Peyer's patch (tissue), 4 donors: ENCODE measurements at regions not wholly inside any gene's neighbourhood (a gene's known extent, or its start where the extent isn't known, plus 50 kb on each side); places are given as distances from the start of the nearest gene placed in this dataset.

ENCODE experiments used
- DNase-seq, 3 donors: peaks; one replicate each; pipeline ENCODE4 v3.0.0-alpha.2; 2017 to 2019
- H3K27ac ChIP-seq, 4 donors: fragments of 200-600 bp; sonication (generic); one replicate each; pipeline ENCODE4 v1.5.1; 2016 to 2019
- H3K27me3 ChIP-seq, 2 donors: fragments of 200-600 bp; sonication (generic); one replicate each; pipeline ENCODE4 v1.5.1; 2019
- H3K36me3 ChIP-seq, 3 donors: fragments of 200-600 bp; sonication (generic); one replicate each; pipeline ENCODE4 v1.5.1; 2016 to 2019
- H3K4me1 ChIP-seq, 4 donors: fragments of 200-600 bp; sonication (generic); one replicate each; pipeline ENCODE4 v1.5.1; 2016 to 2019
- H3K4me3 ChIP-seq, 4 donors: fragments of 200-600 bp; sonication (generic); 1 replicate in 3 of 4; 2 replicates in 1 of 4; pipeline ENCODE4 v1.5.1; 2016 to 2019; ENCODE audit warnings: mild to moderate bottlenecking in 1 of 4
- H3K9me3 ChIP-seq, 4 donors: fragments of 200-600 bp; sonication (generic); one replicate each; pipeline ENCODE4 v1.5.1; 2016 to 2019; ENCODE audit warnings: mild to moderate bottlenecking in 1 of 4
- POLR2A ChIP-seq, 2 donors: fragments of 450-650 bp; IDR thresholded peaks; one replicate each; pipeline ENCODE4 v1.5.1; 2017; ENCODE audit warnings: antibody characterized with exemption in 2 of 2, mild to moderate bottlenecking in 2 of 2, moderate library complexity in 2 of 2
- TF ChIP-seq, protein P1 (sequence below), 6 experiments: fragments of 450-650 bp in 4 of 6; fragments of 200-600 bp in 2 of 6; sonication (generic) in 1 of 6; IDR thresholded peaks; one replicate each; pipeline ENCODE4 v1.5.1; 2017 to 2019; ENCODE audit warnings: antibody characterized with exemption in 6 of 6, mild to moderate bottlenecking in 3 of 6, moderate library complexity in 1 of 6

DNA sequence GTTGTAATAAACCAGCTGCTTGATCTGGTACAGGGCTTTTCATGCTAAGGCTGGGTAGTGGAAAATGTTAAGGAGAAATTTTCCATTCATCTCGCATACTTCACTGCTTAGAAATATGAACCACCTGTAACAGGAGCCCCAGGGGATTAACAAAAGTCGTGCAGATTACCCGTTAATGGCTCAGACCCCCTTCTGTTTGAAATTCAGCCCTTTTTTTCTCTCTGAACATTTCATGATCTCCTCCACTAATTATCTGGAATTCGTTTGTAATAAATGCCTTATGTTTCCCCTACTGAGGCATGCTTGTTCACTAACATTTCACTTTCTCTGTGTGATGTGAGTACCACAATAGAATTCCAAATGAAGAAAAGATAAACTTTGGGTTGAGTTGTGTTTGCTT, 336.4 kb upstream of the HSF2 start:
- TF ChIP-seq, protein P1, sequence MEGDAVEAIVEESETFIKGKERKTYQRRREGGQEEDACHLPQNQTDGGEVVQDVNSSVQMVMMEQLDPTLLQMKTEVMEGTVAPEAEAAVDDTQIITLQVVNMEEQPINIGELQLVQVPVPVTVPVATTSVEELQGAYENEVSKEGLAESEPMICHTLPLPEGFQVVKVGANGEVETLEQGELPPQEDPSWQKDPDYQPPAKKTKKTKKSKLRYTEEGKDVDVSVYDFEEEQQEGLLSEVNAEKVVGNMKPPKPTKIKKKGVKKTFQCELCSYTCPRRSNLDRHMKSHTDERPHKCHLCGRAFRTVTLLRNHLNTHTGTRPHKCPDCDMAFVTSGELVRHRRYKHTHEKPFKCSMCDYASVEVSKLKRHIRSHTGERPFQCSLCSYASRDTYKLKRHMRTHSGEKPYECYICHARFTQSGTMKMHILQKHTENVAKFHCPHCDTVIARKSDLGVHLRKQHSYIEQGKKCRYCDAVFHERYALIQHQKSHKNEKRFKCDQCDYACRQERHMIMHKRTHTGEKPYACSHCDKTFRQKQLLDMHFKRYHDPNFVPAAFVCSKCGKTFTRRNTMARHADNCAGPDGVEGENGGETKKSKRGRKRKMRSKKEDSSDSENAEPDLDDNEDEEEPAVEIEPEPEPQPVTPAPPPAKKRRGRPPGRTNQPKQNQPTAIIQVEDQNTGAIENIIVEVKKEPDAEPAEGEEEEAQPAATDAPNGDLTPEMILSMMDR (IDR thresholded peaks at IDR 0.05), result no peak
- TF ChIP-seq POLR2A (IDR thresholded peaks at IDR 0.05), result no peak
- DNase-seq, result no peak
- H3K27me3 ChIP-seq, result no peaks in the 10 kb centered on the region

GRCh38 chr6:122063761-122064160, 335.7 kb upstream of the HSF2 start:
- H3K9me3 ChIP-seq, result no peaks in the 10 kb centered on the region
- no peaks in the 10 kb centered on the region for H3K36me3 ChIP-seq
- H3K4me1 ChIP-seq, result no peaks in the 10 kb centered on the region
- H3K27ac ChIP-seq, result no peak overlapping the region
- TF ChIP-seq POLR2A (IDR thresholded peaks at IDR 0.05), result no peak
- TF ChIP-seq, protein P1 (IDR thresholded peaks at IDR 0.05), result no peak
- no peak overlapping the region for H3K4me3 ChIP-seq
- DNase-seq, result no peak
- no peaks in the 10 kb centered on the region for H3K27me3 ChIP-seq

More for the DNA sequence above, 336.4 kb upstream of the HSF2 start:
- Histone ChIP-seq H3K4me3 (no peak overlapping the region), H3K36me3 (no peaks in the 10 kb centered on the region), H3K9me3 (no peaks in the 10 kb centered on the region), H3K27ac (no peak overlapping the region), H3K4me1 (no peaks in the 10 kb centered on the region)

GRCh38 chr6:122066200-122066599, 333.3 kb upstream of the HSF2 start:
- Histone ChIP-seq H3K4me3 (no peak overlapping the region), H3K4me1 (no peaks in the 10 kb centered on the region), H3K9me3 (no peaks in the 10 kb centered on the region), H3K27me3 (no peaks in the 10 kb centered on the region), H3K36me3 (no peaks in the 10 kb centered on the region), H3K27ac (no peak overlapping the region)
- no peak for TF ChIP-seq POLR2A (IDR thresholded peaks at IDR 0.05)
- TF ChIP-seq, protein P1 (IDR thresholded peaks at IDR 0.05), result no peak
- no peak for DNase-seq

GRCh38 chr6:122068291-122068769, 331.1 kb upstream of the HSF2 start:
- Histone ChIP-seq H3K36me3 (no peaks in the 10 kb centered on the region), H3K9me3 (no peaks in the 10 kb centered on the region), H3K27ac (no peak overlapping the region), H3K4me3 (no peak overlapping the region), H3K4me1 (no peaks in the 10 kb centered on the region), H3K27me3 (no peaks in the 10 kb centered on the region)
- no peak for DNase-seq
- no peak for TF ChIP-seq POLR2A (IDR thresholded peaks at IDR 0.05)
- TF ChIP-seq, protein P1 (IDR thresholded peaks at IDR 0.05), result no peak

- no peak overlapping the region for H3K4me3 ChIP-seq
- TF ChIP-seq, protein P1 (IDR thresholded peaks at IDR 0.05), result no peak
- no peak for TF ChIP-seq POLR2A (IDR thresholded peaks at IDR 0.05)
- no peaks in the 10 kb centered on the region for H3K4me1 ChIP-seq
- H3K36me3 ChIP-seq, result no peaks in the 10 kb centered on the region
- no peaks in the 10 kb centered on the region for H3K9me3 ChIP-seq
- H3K27me3 ChIP-seq, result no peaks in the 10 kb centered on the region
- no peak overlapping the region for H3K27ac ChIP-seq
- no peak for DNase-seq
These were observed 329.5 kb upstream of the HSF2 start for GRCh38 chr6:122069932-122070331.
